ENCODE measurements at regions not wholly inside any gene's neighbourhood (a gene's known extent, or its start where the extent isn't known, plus 50 kb on each side); places are given as distances from the start of the nearest gene placed in this dataset.

DNA sequence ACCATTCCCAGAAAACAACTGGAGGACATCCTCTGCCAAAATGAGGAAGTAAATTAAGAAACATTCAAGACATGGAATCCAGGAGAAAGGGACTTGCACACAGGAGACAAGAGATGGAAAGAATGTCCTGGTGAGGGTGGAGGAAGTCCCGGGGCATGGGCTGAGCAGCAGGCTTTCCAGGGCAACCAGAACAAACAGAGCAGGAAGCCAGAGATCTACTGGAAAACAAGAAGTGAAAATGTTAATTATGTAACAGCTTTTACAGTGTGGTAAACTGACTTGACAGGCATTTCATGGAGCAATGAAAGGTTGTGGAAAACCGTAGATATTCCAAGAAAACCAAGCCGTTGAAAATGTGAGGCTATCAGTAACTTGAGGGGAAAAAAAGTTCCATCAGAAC lies 55.2 kb upstream of the ZNF746 start:
- no peaks in the 10 kb centered on the region for H3K9me3 ChIP-seq (ENCODE audit: low read depth)
- no peaks in the 10 kb centered on the region for H3K27me3 ChIP-seq
- peaks cover 38% of the 10 kb centered on the region for H3K36me3 ChIP-seq
- no peak for DNase-seq (ENCODE audit: low read depth in 1 of 2, low spot score in 1 of 2)
- no peaks in the 10 kb centered on the region for H3K4me1 ChIP-seq (ENCODE audit: low read depth)
- no peak overlapping the region for H3K4me3 ChIP-seq
- TF ChIP-seq, protein P1, sequence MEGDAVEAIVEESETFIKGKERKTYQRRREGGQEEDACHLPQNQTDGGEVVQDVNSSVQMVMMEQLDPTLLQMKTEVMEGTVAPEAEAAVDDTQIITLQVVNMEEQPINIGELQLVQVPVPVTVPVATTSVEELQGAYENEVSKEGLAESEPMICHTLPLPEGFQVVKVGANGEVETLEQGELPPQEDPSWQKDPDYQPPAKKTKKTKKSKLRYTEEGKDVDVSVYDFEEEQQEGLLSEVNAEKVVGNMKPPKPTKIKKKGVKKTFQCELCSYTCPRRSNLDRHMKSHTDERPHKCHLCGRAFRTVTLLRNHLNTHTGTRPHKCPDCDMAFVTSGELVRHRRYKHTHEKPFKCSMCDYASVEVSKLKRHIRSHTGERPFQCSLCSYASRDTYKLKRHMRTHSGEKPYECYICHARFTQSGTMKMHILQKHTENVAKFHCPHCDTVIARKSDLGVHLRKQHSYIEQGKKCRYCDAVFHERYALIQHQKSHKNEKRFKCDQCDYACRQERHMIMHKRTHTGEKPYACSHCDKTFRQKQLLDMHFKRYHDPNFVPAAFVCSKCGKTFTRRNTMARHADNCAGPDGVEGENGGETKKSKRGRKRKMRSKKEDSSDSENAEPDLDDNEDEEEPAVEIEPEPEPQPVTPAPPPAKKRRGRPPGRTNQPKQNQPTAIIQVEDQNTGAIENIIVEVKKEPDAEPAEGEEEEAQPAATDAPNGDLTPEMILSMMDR (IDR thresholded peaks at IDR 0.05; ENCODE audit: low read depth, low read length), result no peak
- H3K27ac ChIP-seq, result no peak overlapping the region

Measured in cardiac muscle cell (in vitro differentiated cells and primary cell).